H1 (cell line): ENCODE measurements at regions not wholly inside any gene's neighbourhood (a gene's known extent, or its start where the extent isn't known, plus 50 kb on each side); places are given as distances from the start of the nearest gene placed in this dataset.

Experiments used
- CBX8 ChIP-seq: fragments of 300-800, 300-1000 bp; sonication (generic); IDR thresholded peaks from 2 replicates; pipeline ENCODE4 v1.7.1; 2016; ENCODE audit warnings: low read depth, low read length, borderline replicate concordance
- PHF8 ChIP-seq: fragments of 200-600 bp; sonication (generic); conservative IDR thresholded peaks from 2 replicates; pipeline ENCODE4 v1.7.1; 2012; ENCODE audit warnings: low read depth, mild to moderate bottlenecking, inconsistent platforms, low read length, moderate library complexity
- SIX5 ChIP-seq: IDR thresholded peaks from 2 replicates; pipeline ENCODE4 v1.6.1; 2011; ENCODE audit warnings: mild to moderate bottlenecking, low read depth, low read length
- TF ChIP-seq, protein P1 (sequence below): IDR thresholded peaks from 2 replicates; pipeline ENCODE4 v1.6.1; 2012; ENCODE audit warnings: low read length, inconsistent platforms

- TF ChIP-seq CBX8 (no peak), PHF8 (no peak), SIX5 (no peak)
- TF ChIP-seq, protein P1, sequence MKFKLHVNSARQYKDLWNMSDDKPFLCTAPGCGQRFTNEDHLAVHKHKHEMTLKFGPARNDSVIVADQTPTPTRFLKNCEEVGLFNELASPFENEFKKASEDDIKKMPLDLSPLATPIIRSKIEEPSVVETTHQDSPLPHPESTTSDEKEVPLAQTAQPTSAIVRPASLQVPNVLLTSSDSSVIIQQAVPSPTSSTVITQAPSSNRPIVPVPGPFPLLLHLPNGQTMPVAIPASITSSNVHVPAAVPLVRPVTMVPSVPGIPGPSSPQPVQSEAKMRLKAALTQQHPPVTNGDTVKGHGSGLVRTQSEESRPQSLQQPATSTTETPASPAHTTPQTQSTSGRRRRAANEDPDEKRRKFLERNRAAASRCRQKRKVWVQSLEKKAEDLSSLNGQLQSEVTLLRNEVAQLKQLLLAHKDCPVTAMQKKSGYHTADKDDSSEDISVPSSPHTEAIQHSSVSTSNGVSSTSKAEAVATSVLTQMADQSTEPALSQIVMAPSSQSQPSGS: no peak
Measured at GRCh38 chr6:130503146-130503545, 137.3 kb downstream of the TMEM200A start (continued).
